Prostate gland (tissue), 2 donors: ENCODE measurements at regions not wholly inside any gene's neighbourhood (a gene's known extent, or its start where the extent isn't known, plus 50 kb on each side); places are given as distances from the start of the nearest gene placed in this dataset.

Experiments
- DNase-seq: peaks from one replicate; pipeline ENCODE4 v3.0.0-alpha.2; 2019; ENCODE audit warnings: low spot score
- H3K27ac ChIP-seq, 2 donors: fragments of 200-600 bp; sonication (generic); 2 replicates each; pipeline ENCODE4 v1.5.1; 2017 to 2019
- H3K27me3 ChIP-seq: fragments of 200-600 bp; sonication (generic); replicated peaks from 2 replicates; pipeline ENCODE4 v1.5.1; 2019; ENCODE audit not compliant: insufficient read depth
- H3K36me3 ChIP-seq, 2 donors: fragments of 200-600 bp; sonication (generic); 1 replicate in 1 of 2; 2 replicates in 1 of 2; pipeline versions ENCODE4 v1.5.1 to v1.8.1; 2017 to 2019
- H3K4me1 ChIP-seq: fragments of 200-600 bp; sonication (generic); replicated peaks from 2 replicates; pipeline ENCODE4 v1.5.1; 2019
- H3K4me3 ChIP-seq, 2 donors: fragments of 200-600 bp; sonication (generic); 2 replicates each; pipeline ENCODE4 v1.5.1; 2017 to 2019
- H3K9me3 ChIP-seq: fragments of 200-600 bp; sonication (generic); 2 replicates; pipeline ENCODE4 v1.5.1; 2017
- CTCF ChIP-seq, 4 experiments: fragments of 200-600 bp in 2 of 4; fragments of 450-650 bp in 2 of 4; sonication (generic) in 2 of 4; IDR thresholded peaks; 1 replicate in 3 of 4; 2 replicates in 1 of 4; pipeline ENCODE4 v1.5.1; 2016 to 2019; ENCODE audit warnings: antibody characterized with exemption in 4 of 4, mild to moderate bottlenecking in 2 of 4, moderate library complexity in 2 of 4
- POLR2A ChIP-seq: fragments of 450-650 bp; IDR thresholded peaks from one replicate; pipeline ENCODE4 v1.6.1; 2016; ENCODE audit warnings: antibody characterized with exemption, mild to moderate bottlenecking
- POLR2AphosphoS5 ChIP-seq: sonication (generic); formaldehyde crosslinking; IDR thresholded peaks from one replicate; pipeline ENCODE4 v1.6.1; 2017; ENCODE audit warnings: antibody characterized with exemption
- WGBS: methylation state at CpG from one replicate; pipeline ENCODE4 v1.1.5; 2018; 5-methylcytosine and 5-hydroxymethylcytosine counted together
- intact Hi-C: fragments of 100-400 bp; cut with DNase I; formaldehyde crosslinking; loops from one replicate; pipeline ENCODE4 v1.14.2; 2022

- WGBS, result 68% methylated on average over 5 of the region's 5 CpGs
- Histone ChIP-seq H3K9me3 (no peaks in the 10 kb centered on the region), H3K27ac (no peak overlapping the region), H3K4me1 (no peaks in the 10 kb centered on the region), H3K36me3 (no peaks in the 10 kb centered on the region), H3K4me3 (no peak overlapping the region), H3K27me3 (no peaks in the 10 kb centered on the region)
- DNase-seq, result no peak
- intact Hi-C loops, result no loop called here
- no peak for TF ChIP-seq POLR2A
- no peak for TF ChIP-seq POLR2AphosphoS5
- no peak for TF ChIP-seq CTCF (IDR thresholded peaks at IDR 0.05)
These were observed 1020.4 kb downstream of the CBLN2 start for GRCh38 chr18:71523483-71524435.

- TF ChIP-seq CTCF (IDR thresholded peaks at IDR 0.05) (no peak), POLR2AphosphoS5 (no peak), POLR2A (no peak)
- Histone ChIP-seq H3K9me3 (no peaks in the 10 kb centered on the region), H3K4me3 (no peak overlapping the region), H3K27ac (no peak overlapping the region), H3K4me1 (no peaks in the 10 kb centered on the region), H3K36me3 (no peaks in the 10 kb centered on the region), H3K27me3 (no peaks in the 10 kb centered on the region)
- intact Hi-C loops, result no loop called here
- DNase-seq, result no peak
- WGBS, result 77% methylated on average over 2 of the region's 2 CpGs
These were observed 1038.6 kb downstream of the CBLN2 start for GRCh38 chr18:71505526-71505925.

GRCh38 chr18:71503222-71503621, 1040.9 kb downstream of the CBLN2 start:
- no peak overlapping the region for H3K27ac ChIP-seq
- no peaks in the 10 kb centered on the region for H3K4me1 ChIP-seq
- no peak for TF ChIP-seq POLR2AphosphoS5
- no peak for TF ChIP-seq CTCF (IDR thresholded peaks at IDR 0.05)
- no peak for TF ChIP-seq POLR2A
- no peak for DNase-seq
- H3K9me3 ChIP-seq, result no peaks in the 10 kb centered on the region
- intact Hi-C loops, result no loop called here
- H3K4me3 ChIP-seq, result no peak overlapping the region
- no peaks in the 10 kb centered on the region for H3K27me3 ChIP-seq
- H3K36me3 ChIP-seq, result no peaks in the 10 kb centered on the region

GRCh38 chr18:71485611-71486010, 1058.5 kb downstream of the CBLN2 start:
- no peak overlapping the region for H3K4me3 ChIP-seq
- DNase-seq, result no peak
- WGBS, result 62% methylated on average over 3 of the region's 3 CpGs
- H3K4me1 ChIP-seq, result no peaks in the 10 kb centered on the region
- no peak overlapping the region for H3K27ac ChIP-seq
- no peaks in the 10 kb centered on the region for H3K9me3 ChIP-seq
- H3K36me3 ChIP-seq, result no peaks in the 10 kb centered on the region
- H3K27me3 ChIP-seq, result no peaks in the 10 kb centered on the region
- intact Hi-C loops, result no loop called here
- no peak for TF ChIP-seq POLR2A
- no peak for TF ChIP-seq POLR2AphosphoS5
- no peak for TF ChIP-seq CTCF (IDR thresholded peaks at IDR 0.05)
